Small intestine (tissue), 7 donors: ENCODE measurements at regions not wholly inside any gene's neighbourhood (a gene's known extent, or its start where the extent isn't known, plus 50 kb on each side); places are given as distances from the start of the nearest gene placed in this dataset.

Source experiments
- DNase-seq, 2 donors: peaks; one replicate each; pipeline versions ENCODE4 v3.0.0 to v3.0.0-alpha.2; 2013
- FAIRE-seq: peaks from 2 replicates; lab custom pipeline; 2012; peaks lifted over from hg19 to GRCh38; lab: Jason Lieb, UNC
- H3K27ac ChIP-seq, 3 donors: one replicate each; pipeline ENCODE4 v1.5.1; 2013; ENCODE audit warnings: low read length in 2 of 3, mild to moderate bottlenecking in 2 of 3, control low read depth in 1 of 3, inconsistent platforms in 1 of 3, low read depth in 1 of 3, moderate library complexity in 1 of 3
- H3K27me3 ChIP-seq, 3 donors: one replicate each; pipeline ENCODE4 v1.6.1; 2013; ENCODE audit warnings: low read length in 3 of 3, inconsistent platforms in 1 of 3; ENCODE audit not compliant: control insufficient read depth in 3 of 3, insufficient read depth in 3 of 3
- H3K36me3 ChIP-seq, 3 donors: one replicate each; pipeline ENCODE4 v1.6.1; 2013; ENCODE audit warnings: low read length in 3 of 3, inconsistent platforms in 1 of 3, low read depth in 1 of 3, mild to moderate bottlenecking in 1 of 3, moderate library complexity in 1 of 3; ENCODE audit not compliant: control insufficient read depth in 3 of 3, insufficient read depth in 2 of 3
- H3K4me1 ChIP-seq, 3 donors: one replicate each; pipeline ENCODE4 v1.6.1; 2013; ENCODE audit warnings: low read length in 2 of 3, inconsistent platforms in 1 of 3, low read depth in 1 of 3, mild to moderate bottlenecking in 1 of 3, moderate library complexity in 1 of 3; ENCODE audit not compliant: control insufficient read depth in 3 of 3, insufficient read depth in 2 of 3
- H3K4me3 ChIP-seq, 3 donors: one replicate each; pipeline ENCODE4 v1.5.1; 2013; ENCODE audit warnings: low read length in 3 of 3, control low read depth in 1 of 3, inconsistent platforms in 1 of 3, low read depth in 1 of 3, mild to moderate bottlenecking in 1 of 3, moderate library complexity in 1 of 3
- H3K9me3 ChIP-seq, 2 donors: one replicate each; pipeline ENCODE4 v1.6.1; 2013; ENCODE audit warnings: low read depth in 1 of 2, low read length in 1 of 2; ENCODE audit not compliant: control insufficient read depth in 2 of 2, insufficient read depth in 1 of 2
- WGBS, 3 donors: extraction: QIAGEN DNeasy Blood & Tissue Kit; methylation state at CpG; one replicate each; pipeline ENCODE4 v1.1.7; 2013; 5-methylcytosine and 5-hydroxymethylcytosine counted together
- donor health status: healthy with polysubstance abuse.
- donor health status: control.
- donor health status: control.
- donor health status: Bipolar disorder and iron deficiency.
- donor health status: healthy.

- DNase-seq (no peak), FAIRE-seq (no peak)
- Histone ChIP-seq H3K9me3 (no peaks in the 10 kb centered on the region), H3K4me3 (no peak overlapping the region), H3K27me3 (peaks cover 0 to 8% (median 5%) of the 10 kb centered on the region in 3 donors), H3K4me1 (no peaks in the 10 kb centered on the region), H3K27ac (no peak overlapping the region), H3K36me3 (no peaks in the 10 kb centered on the region)
- WGBS, 3 donors: 55 to 66% (median 59%) methylated on average over 6 of the region's 6 CpGs
Observed at GRCh38 chr17:79205688-79206205, 131.1 kb downstream of the ENGASE start.

- DNase-seq (no peak), FAIRE-seq (no peak)
- peaks cover 0 to 13% (median 11%) of the 10 kb centered on the region in 3 donors for H3K27me3 ChIP-seq
- no peaks in the 10 kb centered on the region for H3K9me3 ChIP-seq
- no peaks in the 10 kb centered on the region for H3K4me1 ChIP-seq
- no peak overlapping the region for H3K4me3 ChIP-seq
- H3K27ac ChIP-seq: no peak overlapping the region
- H3K36me3 ChIP-seq: no peaks in the 10 kb centered on the region
- 93 to 94% (median 94%) methylated on average over 20 of the region's 20 CpGs for whole genome bisulfite sequencing, 3 donors
Observed at GRCh38 chr17:79204261-79204660, 129.6 kb downstream of the ENGASE start.

- H3K4me1 ChIP-seq: no peaks in the 10 kb centered on the region
- peaks cover 0 to 15% (median 13%) of the 10 kb centered on the region in 3 donors for H3K27me3 ChIP-seq
- H3K4me3 ChIP-seq: no peak overlapping the region
- FAIRE-seq: no peak
- no peaks in the 10 kb centered on the region for H3K36me3 ChIP-seq
- WGBS, 3 donors: 74 to 75% (median 74%) methylated on average over 5 of the region's 5 CpGs
- H3K27ac ChIP-seq: no peak overlapping the region
- H3K9me3 ChIP-seq: no peaks in the 10 kb centered on the region
- DNase-seq: no peak
Observed at GRCh38 chr17:79203657-79204056, 129.0 kb downstream of the ENGASE start.

GRCh38 chr17:79203016-79203415, 128.4 kb downstream of the ENGASE start:
- H3K4me3 ChIP-seq: no peak overlapping the region
- no peaks in the 10 kb centered on the region for H3K9me3 ChIP-seq
- peaks cover 0 to 17% (median 13%) of the 10 kb centered on the region in 3 donors for H3K27me3 ChIP-seq
- H3K36me3 ChIP-seq: no peaks in the 10 kb centered on the region
- no peaks in the 10 kb centered on the region for H3K4me1 ChIP-seq
- no peak for DNase-seq
- H3K27ac ChIP-seq: no peak overlapping the region
- no peak for FAIRE-seq
- 61 to 73% (median 71%) methylated on average over 6 to 8 of the region's 9 CpGs for WGBS, 3 donors

- Histone ChIP-seq H3K9me3 (no peaks in the 10 kb centered on the region), H3K4me3 (no peak overlapping the region), H3K27ac (no peak overlapping the region), H3K27me3 (peaks cover 0 to 17% (median 13%) of the 10 kb centered on the region in 3 donors), H3K4me1 (no peaks in the 10 kb centered on the region), H3K36me3 (no peaks in the 10 kb centered on the region)
- 59 to 74% (median 66%) methylated on average over 12 of the region's 12 CpGs for WGBS, 3 donors
- DNase-seq: no peak
- FAIRE-seq: no peak
Observed at GRCh38 chr17:79202480-79202879, 127.9 kb downstream of the ENGASE start.

GRCh38 chr17:79201536-79202227, 127.1 kb downstream of the ENGASE start:
- Histone ChIP-seq H3K4me1 (no peaks in the 10 kb centered on the region), H3K9me3 (no peaks in the 10 kb centered on the region), H3K27me3 (peaks cover 0 to 17% (median 10%) of the 10 kb centered on the region in 3 donors), H3K4me3 (no peak overlapping the region), H3K27ac (no peak overlapping the region), H3K36me3 (no peaks in the 10 kb centered on the region)
- 53 to 56% (median 55%) methylated on average over 15 of the region's 15 CpGs for WGBS, 3 donors
- FAIRE-seq (no peak), DNase-seq (no peak)

GRCh38 chr17:79201119-79201518, 126.5 kb downstream of the ENGASE start:
- Histone ChIP-seq H3K4me1 (no peaks in the 10 kb centered on the region), H3K27ac (no peak overlapping the region), H3K9me3 (no peaks in the 10 kb centered on the region), H3K4me3 (no peak overlapping the region), H3K27me3 (peaks cover 0 to 15% (median 7%) of the 10 kb centered on the region in 3 donors), H3K36me3 (no peaks in the 10 kb centered on the region)
- WGBS, 3 donors: 20 to 38% (median 32%) methylated on average over 6 of the region's 6 CpGs
- no peak for FAIRE-seq
- no peak for DNase-seq

- no peak overlapping the region for H3K27ac ChIP-seq
- peaks cover 0 to 19% (median 17%) of the 10 kb centered on the region in 3 donors for H3K27me3 ChIP-seq
- 65 to 72% (median 70%) methylated on average over 9 to 10 of the region's 10 CpGs for WGBS, 3 donors
- no peak for DNase-seq
- no peaks in the 10 kb centered on the region for H3K4me1 ChIP-seq
- H3K9me3 ChIP-seq: no peaks in the 10 kb centered on the region
- FAIRE-seq: no peak
- H3K36me3 ChIP-seq: no peaks in the 10 kb centered on the region
- H3K4me3 ChIP-seq: no peak overlapping the region
Observed at GRCh38 chr17:79196913-79197312, 122.3 kb downstream of the ENGASE start.
